ENCODE measurements at regions not wholly inside any gene's neighbourhood (a gene's known extent, or its start where the extent isn't known, plus 50 kb on each side); places are given as distances from the start of the nearest gene placed in this dataset.
A peak's percentile ranks its signal among the peaks of the same experiment; 100 is the strongest.

DNA sequence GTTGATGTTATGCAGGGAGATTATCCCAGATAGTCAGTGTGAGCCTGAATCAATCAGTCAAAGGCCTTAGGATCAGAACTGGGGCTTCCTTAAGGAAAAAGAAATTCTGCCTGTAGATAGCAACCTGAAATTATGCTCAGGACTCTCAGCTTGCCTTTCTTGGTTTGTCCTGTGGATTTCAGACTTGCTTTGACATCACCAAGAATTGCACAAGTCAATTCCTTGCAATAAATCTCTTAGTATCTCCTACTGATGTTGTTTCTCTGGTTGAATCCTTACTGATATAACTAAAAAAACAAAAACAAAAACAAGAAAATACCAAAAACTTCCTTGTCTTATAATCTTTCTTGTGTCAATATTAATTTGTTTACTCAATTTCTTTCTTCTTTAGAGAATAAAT lies 258.9 kb upstream of the TCF21 start:
- DNase-seq = no peak
- Histone ChIP-seq H3K27me3 (ENCODE audit: control insufficient read depth, insufficient read depth, low read length) (no peaks in the 10 kb centered on the region), H3K4me3 (ENCODE audit: low read length) (no peak overlapping the region)

DNA sequence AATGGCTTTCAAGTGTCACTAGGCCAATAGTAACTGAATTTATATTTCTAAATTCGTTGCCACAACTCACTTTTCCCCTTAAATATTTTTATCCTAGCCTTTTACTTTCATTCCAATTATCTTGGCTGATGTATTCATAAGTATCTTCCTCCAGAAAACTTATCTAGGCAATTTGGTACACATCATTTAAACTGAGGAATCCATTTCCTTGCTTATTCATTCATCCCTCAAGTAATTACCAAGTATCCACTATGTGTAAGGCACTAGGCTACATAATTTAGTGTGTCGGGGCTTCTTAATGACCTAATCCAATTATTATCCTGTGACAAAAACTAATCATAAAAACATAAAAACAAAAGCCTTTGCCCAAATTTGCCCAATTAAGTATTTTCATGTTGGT lies 258.3 kb upstream of the TCF21 start:
- WGBS (ENCODE audit: insufficient coverage) = no CpG with 5 or more reads among the region's 2 CpGs
- peaks cover 2% of the 10 kb centered on the region for H3K4me1 ChIP-seq (ENCODE audit: control insufficient read depth, insufficient read depth, low read length)

More for the DNA sequence above, 258.9 kb upstream of the TCF21 start:
- Histone ChIP-seq H3K27ac (ENCODE audit: low read length) (no peak overlapping the region), H3K9me3 (replicated peaks; ENCODE audit: control insufficient read depth, low read depth, low read length) (no peaks in the 10 kb centered on the region), H3K4me1 (ENCODE audit: control insufficient read depth, insufficient read depth, low read length) (peaks cover 2% of the 10 kb centered on the region), H3K36me3 (ENCODE audit: control insufficient read depth, insufficient read depth, low read length) (no peaks in the 10 kb centered on the region)

GRCh38 chr6:133631421-133631820 lies 257.5 kb upstream of the TCF21 start:
- Histone ChIP-seq H3K27me3 (ENCODE audit: control insufficient read depth, insufficient read depth, low read length) (no peaks in the 10 kb centered on the region), H3K4me1 (ENCODE audit: control insufficient read depth, insufficient read depth, low read length) (peaks cover 2% of the 10 kb centered on the region), H3K36me3 (ENCODE audit: control insufficient read depth, insufficient read depth, low read length) (no peaks in the 10 kb centered on the region), H3K4me3 (ENCODE audit: low read length) (no peak overlapping the region), H3K27ac (ENCODE audit: low read length) (no peak overlapping the region), H3K9me3 (replicated peaks; ENCODE audit: control insufficient read depth, low read depth, low read length) (no peaks in the 10 kb centered on the region)
- 20% methylated on average over 1 of the region's 1 CpG for WGBS (ENCODE audit: insufficient coverage)
- peak; percentile 27 for DNase-seq

More for the DNA sequence above, 258.3 kb upstream of the TCF21 start:
- no peak for DNase-seq
- Histone ChIP-seq H3K4me3 (ENCODE audit: low read length) (no peak overlapping the region), H3K27me3 (ENCODE audit: control insufficient read depth, insufficient read depth, low read length) (no peaks in the 10 kb centered on the region), H3K27ac (ENCODE audit: low read length) (no peak overlapping the region), H3K9me3 (replicated peaks; ENCODE audit: control insufficient read depth, low read depth, low read length) (no peaks in the 10 kb centered on the region), H3K36me3 (ENCODE audit: control insufficient read depth, insufficient read depth, low read length) (no peaks in the 10 kb centered on the region)

DNA sequence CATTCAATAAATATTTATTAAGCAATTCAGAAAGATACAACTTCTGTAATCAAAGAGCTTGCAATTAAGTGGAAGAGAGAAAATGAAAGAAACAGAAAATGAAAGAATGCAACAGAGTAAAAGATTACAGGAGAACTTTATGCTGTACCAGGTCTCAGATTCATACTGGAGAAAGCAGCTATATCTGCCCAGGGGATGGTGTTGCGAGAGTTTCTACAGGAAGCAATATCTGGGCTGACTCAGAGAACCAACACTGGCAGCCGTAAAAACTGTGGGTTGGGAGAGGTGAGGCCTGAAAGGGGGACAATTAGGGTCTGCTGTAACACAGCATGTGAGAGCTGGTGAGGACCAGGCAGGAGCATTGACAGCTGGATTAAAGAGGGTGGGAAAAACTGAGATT lies 256.7 kb upstream of the TCF21 start:
- Histone ChIP-seq H3K27ac (ENCODE audit: low read length) (no peak overlapping the region), H3K4me3 (ENCODE audit: low read length) (no peak overlapping the region), H3K27me3 (ENCODE audit: control insufficient read depth, insufficient read depth, low read length) (no peaks in the 10 kb centered on the region), H3K9me3 (replicated peaks; ENCODE audit: control insufficient read depth, low read depth, low read length) (no peaks in the 10 kb centered on the region), H3K4me1 (ENCODE audit: control insufficient read depth, insufficient read depth, low read length) (peaks cover 2% of the 10 kb centered on the region), H3K36me3 (ENCODE audit: control insufficient read depth, insufficient read depth, low read length) (no peaks in the 10 kb centered on the region)
- 60% methylated on average over 2 of the region's 2 CpGs for WGBS (ENCODE audit: insufficient coverage)
- DNase-seq = no peak

DNA sequence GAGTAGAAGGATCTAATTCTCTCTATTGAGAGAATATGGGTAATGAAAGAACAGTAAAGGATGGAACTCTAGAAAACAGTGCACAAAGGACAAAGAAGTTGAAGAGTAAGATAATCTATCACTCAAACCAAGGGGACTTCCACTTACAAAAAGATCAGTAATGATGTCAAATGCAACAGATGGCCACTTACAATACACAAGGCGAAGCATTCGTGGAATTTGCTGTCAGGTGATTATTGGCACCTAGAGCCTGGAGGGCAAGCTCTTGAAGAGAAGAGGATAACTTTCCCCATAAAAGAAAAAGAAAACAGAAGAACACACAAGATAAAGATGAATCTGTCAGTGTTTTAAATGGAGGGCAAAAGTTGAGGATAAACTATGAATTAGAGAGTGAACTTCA lies 256.0 kb upstream of the TCF21 start:
- no peaks in the 10 kb centered on the region for H3K27me3 ChIP-seq (ENCODE audit: control insufficient read depth, insufficient read depth, low read length)
- no peaks in the 10 kb centered on the region for H3K36me3 ChIP-seq (ENCODE audit: control insufficient read depth, insufficient read depth, low read length)
- no CpG with 5 or more reads among the region's 2 CpGs for WGBS (ENCODE audit: insufficient coverage)

GRCh38 chr6:133634474-133634873 lies 254.4 kb upstream of the TCF21 start:
- Histone ChIP-seq H3K27me3 (ENCODE audit: control insufficient read depth, insufficient read depth, low read length) (no peaks in the 10 kb centered on the region), H3K4me3 (ENCODE audit: low read length) (no peak overlapping the region), H3K4me1 (ENCODE audit: control insufficient read depth, insufficient read depth, low read length) (peaks cover 2% of the 10 kb centered on the region), H3K27ac (ENCODE audit: low read length) (no peak overlapping the region), H3K36me3 (ENCODE audit: control insufficient read depth, insufficient read depth, low read length) (no peaks in the 10 kb centered on the region), H3K9me3 (replicated peaks; ENCODE audit: control insufficient read depth, low read depth, low read length) (no peaks in the 10 kb centered on the region)
- DNase-seq = no peak
- WGBS (ENCODE audit: insufficient coverage) = 91% methylated on average over 2 of the region's 3 CpGs

More for the DNA sequence above, 256.0 kb upstream of the TCF21 start:
- Histone ChIP-seq H3K4me3 (ENCODE audit: low read length) (no peak overlapping the region), H3K9me3 (replicated peaks; ENCODE audit: control insufficient read depth, low read depth, low read length) (no peaks in the 10 kb centered on the region), H3K27ac (ENCODE audit: low read length) (no peak overlapping the region), H3K4me1 (ENCODE audit: control insufficient read depth, insufficient read depth, low read length) (peaks cover 2% of the 10 kb centered on the region)
- DNase-seq = no peak

DNA sequence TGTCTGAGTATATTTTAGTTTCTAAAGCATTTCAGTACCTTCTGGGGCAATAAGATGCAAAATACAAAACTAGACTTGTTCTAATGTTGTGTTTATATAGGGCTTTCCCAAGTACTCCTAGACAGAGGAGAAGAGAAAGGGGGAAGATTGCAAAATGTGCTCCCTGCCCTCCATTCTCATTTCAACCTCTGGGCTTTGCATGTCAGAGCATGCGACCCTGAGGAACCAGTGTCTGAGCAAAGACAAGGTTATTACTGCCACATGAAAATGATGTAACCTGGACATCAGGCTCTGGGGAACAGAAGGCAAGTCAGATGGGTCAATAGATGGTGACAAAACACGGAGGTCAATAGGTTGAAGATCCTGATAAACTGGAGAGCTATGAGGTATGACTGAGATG lies 253.5 kb upstream of the TCF21 start:
- H3K4me1 ChIP-seq (ENCODE audit: control insufficient read depth, insufficient read depth, low read length) = peaks cover 2% of the 10 kb centered on the region
- H3K27ac ChIP-seq (ENCODE audit: low read length) = no peak overlapping the region
- H3K9me3 ChIP-seq (replicated peaks; ENCODE audit: control insufficient read depth, low read depth, low read length) = no peaks in the 10 kb centered on the region
- H3K4me3 ChIP-seq (ENCODE audit: low read length) = no peak overlapping the region
- whole genome bisulfite sequencing (ENCODE audit: insufficient coverage) = 56% methylated on average over 1 of the region's 2 CpGs
- no peak for DNase-seq
- no peaks in the 10 kb centered on the region for H3K36me3 ChIP-seq (ENCODE audit: control insufficient read depth, insufficient read depth, low read length)
- no peaks in the 10 kb centered on the region for H3K27me3 ChIP-seq (ENCODE audit: control insufficient read depth, insufficient read depth, low read length)

DNA sequence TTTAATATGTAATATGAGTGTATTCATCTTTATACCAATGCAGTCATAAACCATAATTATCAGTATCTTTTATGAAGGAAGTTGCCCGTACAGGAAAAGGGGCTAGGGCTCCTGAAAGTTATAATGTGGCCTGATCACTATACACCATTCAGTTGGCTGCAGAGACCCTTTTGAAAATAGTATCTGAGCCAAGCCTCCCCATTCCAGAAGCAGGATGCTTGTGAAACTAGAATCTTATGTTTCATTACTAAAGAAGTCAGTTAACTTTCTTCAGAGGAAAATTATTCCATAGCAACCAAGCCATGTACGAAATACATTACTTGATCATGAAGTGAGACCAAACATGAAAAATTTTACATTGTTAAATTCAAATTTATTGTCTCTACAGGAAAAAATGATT lies 251.5 kb upstream of the TCF21 start:
- no CpG with 5 or more reads among the region's 2 CpGs for WGBS (ENCODE audit: insufficient coverage)
- Histone ChIP-seq H3K27me3 (ENCODE audit: control insufficient read depth, insufficient read depth, low read length) (no peaks in the 10 kb centered on the region), H3K9me3 (replicated peaks; ENCODE audit: control insufficient read depth, low read depth, low read length) (no peaks in the 10 kb centered on the region), H3K27ac (ENCODE audit: low read length) (no peak overlapping the region), H3K4me1 (ENCODE audit: control insufficient read depth, insufficient read depth, low read length) (no peaks in the 10 kb centered on the region), H3K4me3 (ENCODE audit: low read length) (no peak overlapping the region), H3K36me3 (ENCODE audit: control insufficient read depth, insufficient read depth, low read length) (no peaks in the 10 kb centered on the region)
- DNase-seq = peak; percentile 60

GRCh38 chr6:133637874-133638273 lies 251.0 kb upstream of the TCF21 start:
- H3K4me3 ChIP-seq (ENCODE audit: low read length) = no peak overlapping the region
- H3K27ac ChIP-seq (ENCODE audit: low read length) = no peak overlapping the region
- no peaks in the 10 kb centered on the region for H3K4me1 ChIP-seq (ENCODE audit: control insufficient read depth, insufficient read depth, low read length)
- H3K27me3 ChIP-seq (ENCODE audit: control insufficient read depth, insufficient read depth, low read length) = no peaks in the 10 kb centered on the region
- no peak for DNase-seq
- no peaks in the 10 kb centered on the region for H3K36me3 ChIP-seq (ENCODE audit: control insufficient read depth, insufficient read depth, low read length)
- WGBS (ENCODE audit: insufficient coverage) = 93% methylated on average over 2 of the region's 6 CpGs
- H3K9me3 ChIP-seq (replicated peaks; ENCODE audit: control insufficient read depth, low read depth, low read length) = no peaks in the 10 kb centered on the region

GRCh38 chr6:133641104-133641503 lies 247.8 kb upstream of the TCF21 start:
- no peaks in the 10 kb centered on the region for H3K36me3 ChIP-seq (ENCODE audit: control insufficient read depth, insufficient read depth, low read length)
- no peak overlapping the region for H3K4me3 ChIP-seq (ENCODE audit: low read length)
- no peak for DNase-seq
- H3K9me3 ChIP-seq (replicated peaks; ENCODE audit: control insufficient read depth, low read depth, low read length) = no peaks in the 10 kb centered on the region
- no peaks in the 10 kb centered on the region for H3K4me1 ChIP-seq (ENCODE audit: control insufficient read depth, insufficient read depth, low read length)
- no peak overlapping the region for H3K27ac ChIP-seq (ENCODE audit: low read length)
- no peaks in the 10 kb centered on the region for H3K27me3 ChIP-seq (ENCODE audit: control insufficient read depth, insufficient read depth, low read length)
- WGBS (ENCODE audit: insufficient coverage) = no CpG with 5 or more reads among the region's 5 CpGs

DNA sequence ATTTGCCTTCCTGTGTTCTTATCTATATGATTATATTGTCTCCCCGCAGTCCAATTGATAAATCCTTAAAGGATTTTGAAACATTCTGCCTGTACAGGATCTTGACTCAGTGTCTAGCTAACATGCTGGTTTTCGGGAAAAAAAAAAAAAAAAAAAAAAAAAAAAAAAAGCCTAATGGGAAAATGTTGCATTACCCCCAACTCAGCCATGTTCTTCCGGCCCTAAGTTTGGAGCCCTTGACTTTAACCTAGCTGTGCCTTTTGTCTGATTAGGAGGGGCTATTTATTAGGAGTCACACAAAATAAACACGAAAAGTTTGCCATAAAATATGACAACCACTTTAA lies 244.4 kb upstream of the TCF21 start:
- Histone ChIP-seq H3K4me3 (ENCODE audit: low read length) (no peak overlapping the region), H3K9me3 (replicated peaks; ENCODE audit: control insufficient read depth, low read depth, low read length) (no peaks in the 10 kb centered on the region), H3K27me3 (ENCODE audit: control insufficient read depth, insufficient read depth, low read length) (no peaks in the 10 kb centered on the region), H3K27ac (ENCODE audit: low read length) (peak overlapping the region; percentile 33), H3K4me1 (ENCODE audit: control insufficient read depth, insufficient read depth, low read length) (peaks cover 4% of the 10 kb centered on the region), H3K36me3 (ENCODE audit: control insufficient read depth, insufficient read depth, low read length) (no peaks in the 10 kb centered on the region)
- WGBS (ENCODE audit: insufficient coverage) = no CpG with 5 or more reads among the region's 4 CpGs
- DNase-seq = no peak
